NCI-H2196 (cell line): ENCODE measurements at regions not wholly inside any gene's neighbourhood (a gene's known extent, or its start where the extent isn't known, plus 50 kb on each side); places are given as distances from the start of the nearest gene placed in this dataset.
"Not testable (repeated sequence)": the region's sequence is repeated elsewhere in the genome, so short reads cannot be mapped to it uniquely, and the experiment has no call there.

ENCODE experiments used
- DNase-seq: peaks from one replicate; lab custom pipeline; 2025; ENCODE audit not compliant: unreplicated experiment; lab: John Stamatoyannopoulos, UW

- no peak for DNase-seq
Observed at GRCh38 chrX:145393702-145394235, 146.5 kb downstream of the SPANXN1 start.

GRCh38 chrX:145394344-145394743, 147.0 kb downstream of the SPANXN1 start:
- no peak for DNase-seq

GRCh38 chrX:145396612-145397011, 149.3 kb downstream of the SPANXN1 start:
- DNase-seq, result no peak

GRCh38 chrX:145405012-145405411, 157.7 kb downstream of the SPANXN1 start:
- peak; percentile 37 for DNase-seq

GRCh38 chrX:145410622-145411021, 163.3 kb downstream of the SPANXN1 start:
- no peak for DNase-seq

GRCh38 chrX:145436211-145436610, 188.9 kb downstream of the SPANXN1 start:
- not testable (repeated sequence) for DNase-seq

- DNase-seq, result no peak
Observed at GRCh38 chrX:145464650-145465049, 217.3 kb downstream of the SPANXN1 start.

- DNase-seq, result no peak
Observed at GRCh38 chrX:145475725-145476124, 228.4 kb downstream of the SPANXN1 start.

- DNase-seq, result no peak
Observed at GRCh38 chrX:145484740-145485139, 237.4 kb downstream of the SPANXN1 start.

GRCh38 chrX:145502670-145503069, 255.4 kb downstream of the SPANXN1 start:
- DNase-seq, result no peak

GRCh38 chrX:145506214-145506613, 258.9 kb downstream of the SPANXN1 start:
- DNase-seq, result no peak

GRCh38 chrX:145524931-145525330, 277.6 kb downstream of the SPANXN1 start:
- DNase-seq, result no peak

GRCh38 chrX:145532176-145532780, 285.0 kb downstream of the SPANXN1 start:
- no peak for DNase-seq

- DNase-seq, result no peak
Observed at GRCh38 chrX:145533534-145533933, 284.1 kb upstream of the SLITRK2 start.

- no peak for DNase-seq
Observed at GRCh38 chrX:145549496-145549895, 268.1 kb upstream of the SLITRK2 start.

- no peak for DNase-seq
Observed at GRCh38 chrX:145552643-145553042, 265.0 kb upstream of the SLITRK2 start.

GRCh38 chrX:145553702-145554101, 263.9 kb upstream of the SLITRK2 start:
- no peak for DNase-seq

- DNase-seq, result no peak
Observed at GRCh38 chrX:145563159-145563558, 254.5 kb upstream of the SLITRK2 start.

GRCh38 chrX:145609951-145610511, 207.6 kb upstream of the SLITRK2 start:
- no peak for DNase-seq

GRCh38 chrX:145613894-145614293, 203.7 kb upstream of the SLITRK2 start:
- no peak for DNase-seq

GRCh38 chrX:145620666-145621065, 197.0 kb upstream of the SLITRK2 start:
- no peak for DNase-seq

- no peak for DNase-seq
Observed at GRCh38 chrX:145623453-145623852, 194.2 kb upstream of the SLITRK2 start.

- DNase-seq, result no peak
Observed at GRCh38 chrX:145630081-145630480, 187.5 kb upstream of the SLITRK2 start.
